Activated CD4-positive, alpha-beta memory T cell treated with anti-CD3 and anti-CD28 coated beads for 36 hours (primary cell): ENCODE measurements at regions not wholly inside any gene's neighbourhood (a gene's known extent, or its start where the extent isn't known, plus 50 kb on each side); places are given as distances from the start of the nearest gene placed in this dataset.

Experiments used
- CTCF ChIA-PET: fragments of 350-600 bp; sonication (Branson Sonifier 250); formaldehyde crosslinking; loops from one replicate; lab custom pipeline; 2021; ENCODE audit warnings: antibody characterized with exemption, inconsistent platforms; lab: Charles Lee
- POLR2A ChIA-PET: fragments of 350-600 bp; sonication (Branson Sonifier 250); formaldehyde crosslinking; loops from one replicate; lab custom pipeline; 2021; ENCODE audit warnings: antibody characterized with exemption; lab: Charles Lee
- DNase-seq: peaks from one replicate; pipeline ENCODE4 v3.0.0-alpha.2; 2020
- H3K27ac Mint-ChIP-seq: one replicate; pipeline ENCODE4 v1.8.0; 2021; ENCODE audit warnings: mixed read lengths
- H3K27me3 Mint-ChIP-seq: one replicate; pipeline ENCODE4 v1.8.0; 2021; ENCODE audit warnings: mixed read lengths
- H3K36me3 Mint-ChIP-seq: one replicate; pipeline ENCODE4 v1.8.0; 2021; ENCODE audit warnings: mixed read lengths
- H3K4me1 Mint-ChIP-seq: one replicate; pipeline ENCODE4 v1.8.0; 2021; ENCODE audit warnings: low read depth, mixed read lengths
- H3K4me3 Mint-ChIP-seq: one replicate; pipeline ENCODE4 v1.8.0; 2021; ENCODE audit warnings: mild to moderate bottlenecking, mixed read lengths
- H3K9me3 Mint-ChIP-seq: one replicate; pipeline ENCODE4 v1.8.0; 2021; ENCODE audit warnings: mixed read lengths
- intact Hi-C: fragments of 100-400 bp; cut with micrococcal nuclease; formaldehyde crosslinking; loops from one replicate; pipeline ENCODE4 v1.15.1; 2023

GRCh38 chrX:137646472-137646871 is 80.5 kb downstream of the ZIC3 start:
- intact Hi-C loops: no loop called here
- Mint-ChIP-seq H3K27ac (no peak overlapping the region), H3K27me3 (no peaks in the 10 kb centered on the region), H3K36me3 (no peaks in the 10 kb centered on the region), H3K9me3 (no peaks in the 10 kb centered on the region), H3K4me3 (no peak overlapping the region), H3K4me1 (no peaks in the 10 kb centered on the region)
- DNase-seq: no peak
- CTCF ChIA-PET: interaction anchor here (0.7 kb wide), 1 partner anchor 15 kb away, joined by 3 read pairs; no protein-coding TSS in a partner anchor
- POLR2A ChIA-PET: no interaction called here

- no peaks in the 10 kb centered on the region for H3K36me3 Mint-ChIP-seq
Measured at GRCh38 chrX:137651647-137652046, 85.7 kb downstream of the ZIC3 start.

GRCh38 chrX:137652086-137652485 is 86.2 kb downstream of the ZIC3 start:
- H3K27ac Mint-ChIP-seq: no peak overlapping the region
- no peaks in the 10 kb centered on the region for H3K36me3 Mint-ChIP-seq
- H3K4me3 Mint-ChIP-seq: no peak overlapping the region
- DNase-seq: no peak
- ChIA-PET POLR2A (no interaction called here), CTCF (no interaction called here)
- H3K4me1 Mint-ChIP-seq: no peaks in the 10 kb centered on the region
- intact Hi-C loops: no loop called here
- H3K27me3 Mint-ChIP-seq: no peaks in the 10 kb centered on the region
- H3K9me3 Mint-ChIP-seq: no peaks in the 10 kb centered on the region

More at GRCh38 chrX:137651647-137652046, 85.7 kb downstream of the ZIC3 start:
- H3K4me3 Mint-ChIP-seq: no peak overlapping the region
- H3K9me3 Mint-ChIP-seq: no peaks in the 10 kb centered on the region
- CTCF ChIA-PET: no interaction called here
- POLR2A ChIA-PET: no interaction called here
- H3K4me1 Mint-ChIP-seq: no peaks in the 10 kb centered on the region
- no peak for DNase-seq
- no peak overlapping the region for H3K27ac Mint-ChIP-seq
- intact Hi-C loops: no loop called here
- no peaks in the 10 kb centered on the region for H3K27me3 Mint-ChIP-seq

- no peaks in the 10 kb centered on the region for H3K9me3 Mint-ChIP-seq
- no peak overlapping the region for H3K4me3 Mint-ChIP-seq
- no peak overlapping the region for H3K27ac Mint-ChIP-seq
- no peaks in the 10 kb centered on the region for H3K27me3 Mint-ChIP-seq
- POLR2A ChIA-PET: no interaction called here
- H3K4me1 Mint-ChIP-seq: no peaks in the 10 kb centered on the region
- no peak for DNase-seq
- CTCF ChIA-PET: no interaction called here
- intact Hi-C loops: no loop called here
- H3K36me3 Mint-ChIP-seq: no peaks in the 10 kb centered on the region
Measured at GRCh38 chrX:137654481-137654880, 88.6 kb downstream of the ZIC3 start.

GRCh38 chrX:137667776-137668175 is 101.8 kb downstream of the ZIC3 start:
- no peaks in the 10 kb centered on the region for H3K27me3 Mint-ChIP-seq
- intact Hi-C loops: no loop called here
- H3K9me3 Mint-ChIP-seq: no peaks in the 10 kb centered on the region
- CTCF ChIA-PET: no interaction called here
- POLR2A ChIA-PET: no interaction called here
- no peak overlapping the region for H3K4me3 Mint-ChIP-seq
- no peaks in the 10 kb centered on the region for H3K4me1 Mint-ChIP-seq
- H3K36me3 Mint-ChIP-seq: no peaks in the 10 kb centered on the region
- no peak for DNase-seq
- no peak overlapping the region for H3K27ac Mint-ChIP-seq

GRCh38 chrX:137684591-137684990 is 118.7 kb downstream of the ZIC3 start:
- ChIA-PET POLR2A (no interaction called here), CTCF (no interaction called here)
- H3K9me3 Mint-ChIP-seq: no peaks in the 10 kb centered on the region
- DNase-seq: no peak
- intact Hi-C loops: no loop called here
- no peak overlapping the region for H3K4me3 Mint-ChIP-seq
- no peak overlapping the region for H3K27ac Mint-ChIP-seq
- H3K27me3 Mint-ChIP-seq: no peaks in the 10 kb centered on the region
- no peaks in the 10 kb centered on the region for H3K36me3 Mint-ChIP-seq
- H3K4me1 Mint-ChIP-seq: no peaks in the 10 kb centered on the region

GRCh38 chrX:137695417-137695816 is 129.5 kb downstream of the ZIC3 start:
- no peak overlapping the region for H3K27ac Mint-ChIP-seq
- no peak overlapping the region for H3K4me3 Mint-ChIP-seq
- CTCF ChIA-PET: no interaction called here
- no peaks in the 10 kb centered on the region for H3K4me1 Mint-ChIP-seq
- no peaks in the 10 kb centered on the region for H3K9me3 Mint-ChIP-seq
- intact Hi-C loops: no loop called here
- no peaks in the 10 kb centered on the region for H3K36me3 Mint-ChIP-seq
- POLR2A ChIA-PET: no interaction called here
- H3K27me3 Mint-ChIP-seq: no peaks in the 10 kb centered on the region
- no peak for DNase-seq

GRCh38 chrX:137707348-137707747 is 141.4 kb downstream of the ZIC3 start:
- Mint-ChIP-seq H3K27ac (no peak overlapping the region), H3K27me3 (no peaks in the 10 kb centered on the region), H3K4me1 (no peaks in the 10 kb centered on the region), H3K36me3 (no peaks in the 10 kb centered on the region), H3K9me3 (no peaks in the 10 kb centered on the region), H3K4me3 (no peak overlapping the region)
- intact Hi-C loops: no loop called here
- POLR2A ChIA-PET: no interaction called here
- CTCF ChIA-PET: no interaction called here
- no peak for DNase-seq

GRCh38 chrX:137742846-137743245 is 176.9 kb downstream of the ZIC3 start:
- Mint-ChIP-seq H3K27ac (no peak overlapping the region), H3K4me3 (no peak overlapping the region), H3K9me3 (no peaks in the 10 kb centered on the region), H3K36me3 (no peaks in the 10 kb centered on the region), H3K27me3 (no peaks in the 10 kb centered on the region), H3K4me1 (no peaks in the 10 kb centered on the region)
- intact Hi-C loops: no loop called here
- CTCF ChIA-PET: no interaction called here
- POLR2A ChIA-PET: no interaction called here
- no peak for DNase-seq

- CTCF ChIA-PET: no interaction called here
- Mint-ChIP-seq H3K27me3 (no peaks in the 10 kb centered on the region), H3K9me3 (no peaks in the 10 kb centered on the region), H3K4me1 (no peaks in the 10 kb centered on the region), H3K4me3 (no peak overlapping the region), H3K36me3 (no peaks in the 10 kb centered on the region), H3K27ac (no peak overlapping the region)
- DNase-seq: no peak
- intact Hi-C loops: no loop called here
- POLR2A ChIA-PET: no interaction called here
Measured at GRCh38 chrX:137743414-137743813, 177.5 kb downstream of the ZIC3 start.

GRCh38 chrX:137746289-137746688 is 180.4 kb downstream of the ZIC3 start:
- DNase-seq: no peak
- ChIA-PET CTCF (no interaction called here), POLR2A (no interaction called here)
- no peaks in the 10 kb centered on the region for H3K36me3 Mint-ChIP-seq
- no peaks in the 10 kb centered on the region for H3K9me3 Mint-ChIP-seq
- H3K4me3 Mint-ChIP-seq: no peak overlapping the region
- no peaks in the 10 kb centered on the region for H3K4me1 Mint-ChIP-seq
- H3K27me3 Mint-ChIP-seq: no peaks in the 10 kb centered on the region
- intact Hi-C loops: no loop called here
- no peak overlapping the region for H3K27ac Mint-ChIP-seq

GRCh38 chrX:137747244-137748043 is 181.5 kb downstream of the ZIC3 start:
- H3K4me3 Mint-ChIP-seq: no peak overlapping the region
- ChIA-PET POLR2A (no interaction called here), CTCF (no interaction called here)
- H3K36me3 Mint-ChIP-seq: no peaks in the 10 kb centered on the region
- intact Hi-C loops: no loop called here
- no peaks in the 10 kb centered on the region for H3K4me1 Mint-ChIP-seq
- no peaks in the 10 kb centered on the region for H3K27me3 Mint-ChIP-seq
- H3K27ac Mint-ChIP-seq: no peak overlapping the region
- no peak for DNase-seq
- no peaks in the 10 kb centered on the region for H3K9me3 Mint-ChIP-seq

GRCh38 chrX:137748827-137749226 is 182.9 kb downstream of the ZIC3 start:
- CTCF ChIA-PET: no interaction called here
- Mint-ChIP-seq H3K9me3 (no peaks in the 10 kb centered on the region), H3K4me1 (no peaks in the 10 kb centered on the region), H3K36me3 (no peaks in the 10 kb centered on the region), H3K27me3 (no peaks in the 10 kb centered on the region), H3K4me3 (no peak overlapping the region), H3K27ac (no peak overlapping the region)
- intact Hi-C loops: no loop called here
- POLR2A ChIA-PET: no interaction called here
- DNase-seq: no peak
